ENCODE measurements at regions not wholly inside any gene's neighbourhood (a gene's known extent, or its start where the extent isn't known, plus 50 kb on each side); places are given as distances from the start of the nearest gene placed in this dataset.

DNA sequence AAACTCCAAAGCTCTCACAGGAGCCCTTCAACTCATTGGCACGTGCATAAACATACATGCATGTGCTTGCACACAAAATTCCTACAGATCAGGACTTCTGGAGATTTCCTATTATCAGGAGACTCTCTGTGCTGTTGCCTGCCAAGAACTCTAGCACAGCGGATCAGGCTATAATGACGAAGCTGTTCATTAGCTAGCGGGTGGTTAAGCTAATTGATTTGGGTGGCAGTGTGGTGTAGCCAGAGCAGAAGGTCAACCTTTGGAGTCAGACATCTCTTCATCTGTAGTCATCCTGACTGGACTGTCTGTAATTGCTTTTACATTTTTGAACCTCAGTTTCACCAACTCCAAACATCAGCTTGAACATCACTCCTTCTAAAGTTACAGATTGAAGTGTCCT is 69.0 kb downstream of the KIF2B start:
- DNase-seq = no peak
- no peak for ATAC-seq
- Histone ChIP-seq H3K4me3 (no peak overlapping the region), H3K36me3 (ENCODE audit: insufficient read depth in 1 of 2, low read depth in 1 of 2) (no peaks in the 10 kb centered on the region), H3K27ac (no peak overlapping the region), H3K9me3 (peaks cover 11% of the 10 kb centered on the region), H3K27me3 (ENCODE audit: insufficient read depth in 3 of 3, low read length in 2 of 3) (no peaks in the 10 kb centered on the region), H3K4me1 (no peaks in the 10 kb centered on the region)
- 60 to 72% (median 71%) methylated on average over 4 of the region's 4 CpGs for WGBS, 3 donors
- intact Hi-C loops (cut with DNase I) = no loop called here
- TF ChIP-seq, protein P1, sequence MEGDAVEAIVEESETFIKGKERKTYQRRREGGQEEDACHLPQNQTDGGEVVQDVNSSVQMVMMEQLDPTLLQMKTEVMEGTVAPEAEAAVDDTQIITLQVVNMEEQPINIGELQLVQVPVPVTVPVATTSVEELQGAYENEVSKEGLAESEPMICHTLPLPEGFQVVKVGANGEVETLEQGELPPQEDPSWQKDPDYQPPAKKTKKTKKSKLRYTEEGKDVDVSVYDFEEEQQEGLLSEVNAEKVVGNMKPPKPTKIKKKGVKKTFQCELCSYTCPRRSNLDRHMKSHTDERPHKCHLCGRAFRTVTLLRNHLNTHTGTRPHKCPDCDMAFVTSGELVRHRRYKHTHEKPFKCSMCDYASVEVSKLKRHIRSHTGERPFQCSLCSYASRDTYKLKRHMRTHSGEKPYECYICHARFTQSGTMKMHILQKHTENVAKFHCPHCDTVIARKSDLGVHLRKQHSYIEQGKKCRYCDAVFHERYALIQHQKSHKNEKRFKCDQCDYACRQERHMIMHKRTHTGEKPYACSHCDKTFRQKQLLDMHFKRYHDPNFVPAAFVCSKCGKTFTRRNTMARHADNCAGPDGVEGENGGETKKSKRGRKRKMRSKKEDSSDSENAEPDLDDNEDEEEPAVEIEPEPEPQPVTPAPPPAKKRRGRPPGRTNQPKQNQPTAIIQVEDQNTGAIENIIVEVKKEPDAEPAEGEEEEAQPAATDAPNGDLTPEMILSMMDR (IDR thresholded peaks at IDR 0.05) = no peak

DNA sequence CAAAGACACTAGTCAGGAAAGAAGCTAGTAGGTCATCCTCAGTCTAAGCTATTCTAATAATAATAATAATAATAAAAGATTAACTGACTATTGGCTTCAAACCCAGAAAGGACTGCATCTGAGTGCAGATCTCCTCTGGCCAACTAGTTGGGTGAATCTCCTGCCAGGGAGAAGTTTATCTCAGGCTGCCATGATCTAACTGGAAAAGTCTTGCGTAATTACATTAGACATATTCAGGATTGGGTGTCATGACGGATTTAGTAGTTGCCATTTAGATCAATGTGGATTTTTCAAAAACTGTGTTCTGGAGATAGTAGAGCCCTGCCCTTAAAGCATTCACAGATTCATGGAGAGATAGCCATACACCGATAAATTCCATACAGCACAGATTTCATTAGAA is 69.5 kb downstream of the KIF2B start:
- Histone ChIP-seq H3K4me3 (no peak overlapping the region), H3K36me3 (ENCODE audit: insufficient read depth in 1 of 2, low read depth in 1 of 2) (no peaks in the 10 kb centered on the region), H3K27me3 (ENCODE audit: insufficient read depth in 3 of 3, low read length in 2 of 3) (no peaks in the 10 kb centered on the region), H3K9me3 (peaks cover 11% of the 10 kb centered on the region), H3K27ac (no peak overlapping the region), H3K4me1 (no peaks in the 10 kb centered on the region)
- TF ChIP-seq, protein P1 (IDR thresholded peaks at IDR 0.05) = no peak
- intact Hi-C loops (cut with DNase I) = no loop called here
- DNase-seq (no peak), ATAC-seq (no peak)
- WGBS, 3 donors = 78 to 89% (median 80%) methylated on average over 3 of the region's 3 CpGs

DNA sequence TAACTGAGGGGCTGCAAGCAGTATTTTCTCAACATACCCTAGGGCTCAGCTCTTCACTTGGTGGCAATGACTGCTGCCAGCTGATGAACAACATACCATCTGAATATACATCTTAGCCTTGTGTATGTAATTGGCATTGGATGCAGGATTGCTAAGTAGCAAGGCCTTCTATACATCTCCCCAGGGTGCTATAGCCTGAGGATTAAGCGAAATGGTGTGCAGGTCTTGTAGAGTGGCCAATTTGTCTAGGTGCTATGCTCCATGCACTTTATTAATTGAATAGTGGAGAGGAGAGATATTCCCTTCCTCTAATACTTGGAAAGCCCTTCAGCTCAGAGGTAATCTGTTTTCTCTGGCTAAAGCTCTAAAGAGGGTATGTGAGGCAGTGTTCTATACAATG is 71.9 kb downstream of the KIF2B start:
- intact Hi-C loops (cut with DNase I) = no loop called here
- ATAC-seq = no peak
- TF ChIP-seq, protein P1 (IDR thresholded peaks at IDR 0.05) = no peak
- DNase-seq = no peak
- H3K4me3 ChIP-seq = no peak overlapping the region
- no peaks in the 10 kb centered on the region for H3K9me3 ChIP-seq
- H3K36me3 ChIP-seq (ENCODE audit: insufficient read depth in 1 of 2, low read depth in 1 of 2) = no peaks in the 10 kb centered on the region
- H3K4me1 ChIP-seq = no peaks in the 10 kb centered on the region
- 28 to 69% (median 31%) methylated on average over 1 of the region's 1 CpG for WGBS, 3 donors
- no peak overlapping the region for H3K27ac ChIP-seq
- H3K27me3 ChIP-seq (ENCODE audit: insufficient read depth in 3 of 3, low read length in 2 of 3) = no peaks in the 10 kb centered on the region

DNA sequence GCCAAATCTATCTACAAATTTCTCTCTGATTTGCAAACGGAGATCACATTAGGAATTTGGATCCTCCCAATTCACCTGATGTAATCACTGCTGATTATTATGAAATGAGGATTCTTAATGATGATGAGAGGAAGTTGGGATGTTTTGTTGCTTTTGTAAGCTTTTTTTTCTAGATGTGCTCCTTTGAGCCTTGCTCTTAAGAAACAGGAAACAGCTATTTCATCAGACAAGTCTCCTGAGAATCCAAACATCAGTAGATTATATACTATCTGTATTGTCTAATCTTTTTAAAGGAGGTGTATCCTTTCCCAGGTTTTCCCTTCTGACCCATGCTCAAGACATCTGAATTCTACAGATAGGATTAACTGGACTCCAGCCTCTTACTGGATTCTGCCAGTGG is 73.3 kb downstream of the KIF2B start:
- H3K4me1 ChIP-seq = no peaks in the 10 kb centered on the region
- intact Hi-C loops (cut with DNase I) = no loop called here
- no peak overlapping the region for H3K4me3 ChIP-seq
- TF ChIP-seq, protein P1 (IDR thresholded peaks at IDR 0.05) = no peak
- ATAC-seq (no peak), DNase-seq (no peak)
- no peaks in the 10 kb centered on the region for H3K36me3 ChIP-seq (ENCODE audit: insufficient read depth in 1 of 2, low read depth in 1 of 2)
- H3K27ac ChIP-seq = no peak overlapping the region
- H3K9me3 ChIP-seq = no peaks in the 10 kb centered on the region
- 53 to 76% (median 72%) methylated on average over 1 of the region's 1 CpG for WGBS, 3 donors
- no peaks in the 10 kb centered on the region for H3K27me3 ChIP-seq (ENCODE audit: insufficient read depth in 3 of 3, low read length in 2 of 3)

DNA sequence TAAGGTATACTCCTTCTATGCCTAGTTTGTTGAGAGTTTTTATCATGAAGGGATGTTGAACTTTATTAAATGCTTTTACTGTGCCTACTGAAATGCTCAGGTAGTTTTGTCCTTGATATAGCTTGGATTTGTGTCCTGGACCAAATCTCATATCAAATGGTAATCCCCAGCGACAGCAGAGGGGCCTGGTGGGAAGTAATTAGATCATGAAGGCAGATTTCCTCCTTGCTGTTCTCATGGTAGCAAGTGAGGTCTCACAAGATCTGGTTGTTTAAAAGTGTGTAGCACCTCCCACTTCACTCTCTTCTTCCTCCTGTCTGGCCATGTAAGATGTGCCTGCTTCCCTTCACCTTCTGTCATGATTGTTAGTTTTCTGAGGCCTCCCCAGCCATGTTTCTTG is 78.2 kb downstream of the KIF2B start:
- H3K9me3 ChIP-seq = peaks cover 9% of the 10 kb centered on the region
- no peak for ATAC-seq
- no peaks in the 10 kb centered on the region for H3K36me3 ChIP-seq (ENCODE audit: insufficient read depth in 1 of 2, low read depth in 1 of 2)
- H3K4me3 ChIP-seq = no peak overlapping the region
- H3K27ac ChIP-seq = no peak overlapping the region
- TF ChIP-seq, protein P1 (IDR thresholded peaks at IDR 0.05) = no peak
- intact Hi-C loops (cut with DNase I) = no loop called here
- no peaks in the 10 kb centered on the region for H3K27me3 ChIP-seq (ENCODE audit: insufficient read depth in 3 of 3, low read length in 2 of 3)
- no peaks in the 10 kb centered on the region for H3K4me1 ChIP-seq
- DNase-seq = no peak
- 67 to 91% (median 78%) methylated on average over 1 of the region's 1 CpG for WGBS, 3 donors

Measured in psoas muscle (tissue), 7 donors.